Osteoblast (primary cell): ENCODE measurements at regions not wholly inside any gene's neighbourhood (a gene's known extent, or its start where the extent isn't known, plus 50 kb on each side); places are given as distances from the start of the nearest gene placed in this dataset.

ENCODE experiments used
- DNase-seq: peaks from one replicate; pipeline ENCODE4 v3.0.0; 2011; ENCODE audit warnings: low spot score, mixed read lengths; ENCODE audit not compliant: insufficient read length; ENCODE audit errors: missing footprints
- H2AFZ ChIP-seq: 2 replicates; pipeline ENCODE4 v1.6.0; 2011; ENCODE audit warnings: mild to moderate bottlenecking, low read length
- H3K27ac ChIP-seq: 2 replicates; pipeline ENCODE4 v1.5.1; 2011; ENCODE audit warnings: mild to moderate bottlenecking, low read depth, low read length, moderate library complexity
- H3K27me3 ChIP-seq: 2 replicates; pipeline ENCODE4 v1.6.0; 2012; ENCODE audit warnings: mild to moderate bottlenecking, control low read depth, inconsistent platforms, low read length, moderate library complexity; ENCODE audit not compliant: insufficient read depth
- H3K36me3 ChIP-seq: 2 replicates; pipeline ENCODE4 v1.5.1; 2011; ENCODE audit warnings: mild to moderate bottlenecking, low read length, control low read depth, moderate library complexity; ENCODE audit not compliant: insufficient read depth
- H3K4me1 ChIP-seq: 2 replicates; pipeline ENCODE4 v1.5.1; 2011; ENCODE audit warnings: mild to moderate bottlenecking, low read length, control low read depth, moderate library complexity; ENCODE audit not compliant: insufficient read depth
- H3K4me2 ChIP-seq: 2 replicates; pipeline ENCODE4 v1.6.0; 2011; ENCODE audit warnings: mild to moderate bottlenecking, low read length; ENCODE audit not compliant: insufficient read depth
- H3K4me3 ChIP-seq: fragments of 200-600 bp; sonication (generic); 3 replicates; pipeline ENCODE4 v1.5.1; 2012; ENCODE audit warnings: mild to moderate bottlenecking, low read length, inconsistent platforms; ENCODE audit not compliant: insufficient read depth
- H3K79me2 ChIP-seq: 2 replicates; pipeline ENCODE4 v1.6.0; 2012; ENCODE audit warnings: mild to moderate bottlenecking, low read length, control low read depth, inconsistent platforms; ENCODE audit not compliant: insufficient read depth
- H3K9me3 ChIP-seq: 2 replicates; pipeline ENCODE4 v1.5.1; 2011; ENCODE audit warnings: low read depth, low read length, control low read depth
- H4K20me1 ChIP-seq: 2 replicates; pipeline ENCODE4 v1.6.0; 2012; ENCODE audit warnings: mild to moderate bottlenecking, low read length, control low read depth; ENCODE audit not compliant: insufficient read depth
- CTCF ChIP-seq: IDR thresholded peaks from 2 replicates; pipeline ENCODE4 v1.5.1; 2011; ENCODE audit warnings: mild to moderate bottlenecking, low read depth, low read length, moderate library complexity; ENCODE audit errors: extremely low read depth

GRCh38 chr12:112599871-112600270, 181.1 kb downstream of the PTPN11 start:
- Histone ChIP-seq H3K27me3 (peaks cover 3% of the 10 kb centered on the region), H3K4me3 (no peak overlapping the region), H2AFZ (no peak overlapping the region), H3K27ac (no peak overlapping the region), H3K4me1 (no peaks in the 10 kb centered on the region), H3K79me2 (no peaks in the 10 kb centered on the region), H3K9me3 (no peaks in the 10 kb centered on the region), H3K36me3 (no peaks in the 10 kb centered on the region), H3K4me2 (no peak overlapping the region), H4K20me1 (no peaks in the 10 kb centered on the region)
- no peak for DNase-seq
- no peak for TF ChIP-seq CTCF

- Histone ChIP-seq H3K4me3 (no peak overlapping the region), H3K27ac (no peak overlapping the region), H3K36me3 (no peaks in the 10 kb centered on the region), H3K4me2 (no peak overlapping the region), H4K20me1 (no peaks in the 10 kb centered on the region), H3K27me3 (peaks cover 3% of the 10 kb centered on the region), H2AFZ (no peak overlapping the region), H3K4me1 (no peaks in the 10 kb centered on the region), H3K9me3 (no peaks in the 10 kb centered on the region), H3K79me2 (no peaks in the 10 kb centered on the region)
- no peak for TF ChIP-seq CTCF
- DNase-seq: no peak
These were observed 183.4 kb downstream of the PTPN11 start for GRCh38 chr12:112602150-112602549.

- Histone ChIP-seq H3K36me3 (no peaks in the 10 kb centered on the region), H4K20me1 (no peaks in the 10 kb centered on the region), H3K4me2 (no peak overlapping the region), H3K4me1 (no peaks in the 10 kb centered on the region), H3K9me3 (no peaks in the 10 kb centered on the region), H3K4me3 (no peak overlapping the region), H3K79me2 (no peaks in the 10 kb centered on the region), H3K27me3 (peaks cover 2% of the 10 kb centered on the region), H3K27ac (no peak overlapping the region), H2AFZ (no peak overlapping the region)
- TF ChIP-seq CTCF: no peak
- DNase-seq: no peak
These were observed 184.8 kb upstream of the RPH3A start for GRCh38 chr12:112606611-112607365.

GRCh38 chr12:112607427-112607826, 184.1 kb upstream of the RPH3A start:
- H3K9me3 ChIP-seq: no peaks in the 10 kb centered on the region
- no peak overlapping the region for H3K27ac ChIP-seq
- no peaks in the 10 kb centered on the region for H3K27me3 ChIP-seq
- H3K4me1 ChIP-seq: no peaks in the 10 kb centered on the region
- no peak overlapping the region for H3K4me2 ChIP-seq
- DNase-seq: no peak
- no peak overlapping the region for H3K4me3 ChIP-seq
- H3K79me2 ChIP-seq: no peaks in the 10 kb centered on the region
- H2AFZ ChIP-seq: no peak overlapping the region
- H3K36me3 ChIP-seq: no peaks in the 10 kb centered on the region
- no peaks in the 10 kb centered on the region for H4K20me1 ChIP-seq
- TF ChIP-seq CTCF: no peak
